GM12873 (cell line): ENCODE measurements at regions not wholly inside any gene's neighbourhood (a gene's known extent, or its start where the extent isn't known, plus 50 kb on each side); places are given as distances from the start of the nearest gene placed in this dataset.

ENCODE experiments used
- TF ChIP-seq, protein P1 (sequence below): IDR thresholded peaks from 2 replicates; pipeline ENCODE4 v1.5.1; 2012; ENCODE audit warnings: low read depth, mild to moderate bottlenecking, moderate library complexity, low read length, control low read depth; ENCODE audit not compliant: insufficient read depth; ENCODE audit errors: missing control alignments

DNA sequence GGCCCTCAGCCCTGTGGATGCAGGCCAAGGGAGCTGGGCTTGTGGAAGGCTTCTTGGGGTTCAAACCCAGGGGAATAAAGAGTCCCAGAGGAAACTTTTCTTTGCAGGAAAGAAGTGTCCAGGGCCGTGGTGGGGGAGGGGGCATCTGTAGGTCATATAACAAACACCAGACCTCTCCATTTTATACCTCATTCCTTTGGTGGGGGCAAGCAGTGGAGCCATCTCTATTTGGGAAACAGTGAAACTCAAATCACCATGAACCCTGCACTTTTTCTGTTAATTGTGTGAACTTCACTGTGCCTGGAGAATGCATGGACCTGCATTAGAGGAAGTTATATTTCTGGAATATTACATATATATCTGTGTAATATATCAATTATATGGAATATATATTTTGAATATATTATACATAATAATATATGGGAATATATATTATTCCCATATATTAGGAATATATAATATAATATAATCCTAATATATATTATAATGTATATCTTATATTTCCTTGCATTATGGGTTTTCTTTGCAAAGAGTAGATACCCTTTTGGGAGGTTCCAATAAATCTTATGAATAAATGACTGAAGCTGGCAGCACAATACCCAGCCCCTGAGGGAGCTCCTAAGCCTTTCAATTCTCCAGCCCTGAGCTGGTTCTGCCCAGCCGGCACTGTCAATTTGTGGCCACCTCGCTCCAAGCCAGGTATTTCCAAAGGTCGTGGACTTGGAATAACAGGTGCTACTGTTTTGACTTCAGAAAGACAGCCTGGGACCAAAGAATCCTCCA lies 97.7 kb upstream of the PKDCC start:
- TF ChIP-seq, protein P1, sequence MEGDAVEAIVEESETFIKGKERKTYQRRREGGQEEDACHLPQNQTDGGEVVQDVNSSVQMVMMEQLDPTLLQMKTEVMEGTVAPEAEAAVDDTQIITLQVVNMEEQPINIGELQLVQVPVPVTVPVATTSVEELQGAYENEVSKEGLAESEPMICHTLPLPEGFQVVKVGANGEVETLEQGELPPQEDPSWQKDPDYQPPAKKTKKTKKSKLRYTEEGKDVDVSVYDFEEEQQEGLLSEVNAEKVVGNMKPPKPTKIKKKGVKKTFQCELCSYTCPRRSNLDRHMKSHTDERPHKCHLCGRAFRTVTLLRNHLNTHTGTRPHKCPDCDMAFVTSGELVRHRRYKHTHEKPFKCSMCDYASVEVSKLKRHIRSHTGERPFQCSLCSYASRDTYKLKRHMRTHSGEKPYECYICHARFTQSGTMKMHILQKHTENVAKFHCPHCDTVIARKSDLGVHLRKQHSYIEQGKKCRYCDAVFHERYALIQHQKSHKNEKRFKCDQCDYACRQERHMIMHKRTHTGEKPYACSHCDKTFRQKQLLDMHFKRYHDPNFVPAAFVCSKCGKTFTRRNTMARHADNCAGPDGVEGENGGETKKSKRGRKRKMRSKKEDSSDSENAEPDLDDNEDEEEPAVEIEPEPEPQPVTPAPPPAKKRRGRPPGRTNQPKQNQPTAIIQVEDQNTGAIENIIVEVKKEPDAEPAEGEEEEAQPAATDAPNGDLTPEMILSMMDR, result no peak

DNA sequence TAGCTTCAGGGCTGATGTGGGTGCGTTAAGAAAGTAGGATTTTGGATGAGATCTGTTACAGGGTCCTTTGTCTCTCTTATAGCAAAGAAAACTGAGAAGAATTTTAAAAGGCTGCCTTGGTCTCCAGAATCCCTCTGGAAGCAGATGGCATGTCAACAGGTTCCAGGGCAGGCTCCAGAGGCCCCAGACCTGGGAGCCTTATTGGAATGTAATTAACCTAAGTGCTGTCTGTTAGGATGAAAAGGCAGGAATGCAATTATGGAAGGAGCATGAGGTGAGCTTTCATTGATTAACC lies 97.2 kb upstream of the PKDCC start:
- TF ChIP-seq, protein P1, result no peak

DNA sequence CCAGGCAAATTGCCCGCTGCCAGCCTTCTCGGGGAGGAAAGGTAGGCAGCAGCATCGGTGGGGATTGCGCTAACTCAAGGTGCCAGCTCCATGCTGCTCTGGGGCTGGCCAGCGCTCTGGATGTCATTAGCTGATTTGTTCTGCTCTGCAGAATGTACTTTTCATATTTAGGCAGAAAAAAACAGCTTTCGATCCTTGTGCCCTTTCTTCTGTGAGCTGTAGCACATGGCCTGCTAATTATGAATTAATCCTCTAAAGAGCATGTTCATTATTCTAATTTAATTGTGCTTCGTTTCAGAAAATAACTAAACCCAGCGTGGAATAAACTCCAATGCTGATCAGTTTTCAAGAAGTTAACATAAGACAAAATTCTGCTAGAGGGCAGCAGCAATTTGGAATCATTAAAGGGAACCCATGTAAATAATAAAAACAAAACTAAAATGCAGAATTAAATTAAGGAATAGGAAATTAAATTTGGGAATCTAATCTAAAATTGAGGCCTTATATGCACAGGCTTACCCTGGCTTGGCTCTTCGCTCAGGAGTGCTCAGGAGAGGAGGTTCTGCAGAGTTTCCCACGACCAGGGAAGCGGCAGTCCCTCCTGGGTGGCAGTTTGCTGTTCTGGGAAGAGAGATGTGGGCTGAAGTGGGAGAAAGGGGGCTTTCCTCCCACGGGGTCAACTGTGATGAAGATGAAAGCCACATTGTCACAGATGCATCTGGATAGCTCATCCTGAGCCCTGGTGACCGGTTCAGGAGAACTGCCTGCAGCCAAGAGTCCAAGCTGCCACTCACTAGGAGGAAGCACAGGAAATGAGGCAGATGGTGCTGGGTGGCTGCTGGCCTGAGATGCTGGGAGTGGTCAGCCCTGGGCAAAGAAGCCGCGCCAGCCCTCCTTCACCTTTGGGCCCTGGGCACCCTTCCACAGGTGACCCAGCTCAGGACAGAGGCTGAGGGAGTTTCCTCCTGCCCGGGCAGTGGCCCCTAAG lies 93.2 kb upstream of the PKDCC start:
- TF ChIP-seq, protein P1, result no peak

DNA sequence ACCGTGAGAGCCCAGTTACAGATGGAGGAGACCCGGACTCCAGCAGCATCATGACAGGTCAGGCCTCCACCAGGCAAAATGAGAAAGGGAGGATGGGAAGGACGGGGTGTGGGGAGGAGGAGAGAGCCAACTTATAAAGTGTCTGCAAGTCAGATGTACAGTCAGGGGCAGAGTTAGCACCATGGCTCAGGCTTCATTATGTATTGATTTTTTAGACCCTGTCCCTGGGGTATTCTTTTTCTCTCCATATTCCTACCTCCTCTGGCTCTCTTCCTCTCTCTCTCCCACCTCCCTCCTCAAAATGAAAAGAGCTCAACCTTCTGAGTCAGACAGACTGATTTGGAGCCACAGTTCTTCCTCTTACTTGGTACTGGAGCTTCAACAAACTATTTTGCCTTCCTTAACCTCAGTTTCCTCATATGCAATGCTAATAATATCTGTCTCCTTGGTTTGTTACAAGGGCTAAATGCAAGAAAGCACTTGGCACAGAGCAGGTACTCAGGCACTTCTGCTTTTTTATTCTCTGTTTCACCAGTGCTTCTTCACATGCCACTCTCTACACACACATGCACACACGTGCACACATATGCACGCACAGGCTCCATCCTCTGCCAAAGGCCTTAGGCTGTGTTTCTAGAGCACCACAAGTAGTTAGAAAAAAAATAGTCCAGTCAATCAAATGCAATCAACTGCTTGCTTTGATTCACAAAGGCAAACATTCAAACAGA lies 92.3 kb upstream of the PKDCC start:
- TF ChIP-seq, protein P1, result no peak

DNA sequence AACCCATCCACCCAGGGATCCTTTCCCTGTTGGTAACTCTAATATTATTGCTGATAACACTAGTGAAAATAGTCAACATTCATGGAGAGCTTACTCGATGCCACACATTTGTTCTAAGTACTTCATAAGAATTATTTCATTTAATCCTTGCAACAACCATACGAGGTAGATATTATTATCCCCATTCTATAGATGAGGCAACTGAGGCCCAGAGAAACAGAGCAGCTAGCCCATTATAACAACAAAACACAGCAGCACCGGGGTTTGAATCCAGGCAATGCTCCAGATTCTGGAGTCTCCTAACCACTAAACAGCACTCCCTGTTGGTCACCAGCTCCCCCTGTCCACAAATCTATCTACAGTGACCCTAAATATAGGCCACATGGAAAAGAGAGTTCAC lies 90.4 kb upstream of the PKDCC start:
- TF ChIP-seq, protein P1, result no peak

DNA sequence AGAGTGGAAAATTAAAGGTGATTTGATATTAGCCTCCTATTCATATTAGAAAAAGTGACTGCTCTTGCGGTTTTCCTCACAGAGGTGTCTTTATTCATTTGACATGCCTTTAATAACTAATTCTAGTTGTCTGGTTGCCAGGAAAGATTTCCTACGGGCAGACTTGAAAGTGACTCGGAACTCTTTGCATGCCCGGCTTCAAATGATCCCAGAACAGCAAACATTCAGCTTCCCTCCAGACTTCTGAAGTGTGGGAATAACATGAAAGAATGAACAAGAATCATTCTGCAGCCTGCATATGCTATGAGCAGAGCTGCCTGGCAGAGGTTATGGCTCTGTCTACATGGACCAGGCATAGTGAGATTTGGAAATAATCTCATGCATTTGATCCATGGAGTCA lies 89.6 kb upstream of the PKDCC start:
- TF ChIP-seq, protein P1, result no peak

DNA sequence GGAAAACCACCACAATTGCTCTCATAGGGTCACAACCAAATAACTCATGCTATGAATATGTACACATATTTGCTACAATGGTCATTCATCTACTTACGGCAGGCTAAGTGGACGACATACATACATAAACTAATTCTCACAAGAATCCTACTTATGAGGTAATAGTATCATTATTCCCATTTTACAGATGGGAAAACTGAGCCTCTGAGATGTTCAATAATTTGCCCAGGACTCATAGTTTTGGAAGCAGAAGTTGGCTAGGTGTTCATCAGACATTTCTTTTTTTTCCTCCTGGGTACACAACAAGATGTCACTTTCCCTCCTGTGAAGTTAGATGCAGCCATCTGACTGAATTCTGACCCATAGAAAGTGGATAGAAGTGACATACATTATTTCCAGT lies 89.0 kb upstream of the PKDCC start:
- TF ChIP-seq, protein P1, result no peak
